ENCODE measurements at regions not wholly inside any gene's neighbourhood (a gene's known extent, or its start where the extent isn't known, plus 50 kb on each side); places are given as distances from the start of the nearest gene placed in this dataset.

- no peak for DNase-seq
- Mint-ChIP-seq H3K27me3 (ENCODE audit: unreplicated experiment) (no peaks in the 10 kb centered on the region), H3K4me1 (ENCODE audit: low read depth, unreplicated experiment) (no peaks in the 10 kb centered on the region), H3K36me3 (ENCODE audit: insufficient read depth, unreplicated experiment) (no peaks in the 10 kb centered on the region), H3K4me3 (ENCODE audit: low read depth, unreplicated experiment) (no peak overlapping the region), H3K27ac (ENCODE audit: unreplicated experiment) (no peak overlapping the region), H3K9me3 (ENCODE audit: low read depth, unreplicated experiment) (peaks cover 10% of the 10 kb centered on the region)
- no TSS peak for BruUV-seq (replicated peaks)
- CTCF ChIA-PET = no interaction called here
- intact Hi-C loops (cut with micrococcal nuclease; ENCODE audit: unreplicated experiment) = no loop called here
- no peak for TF ChIP-seq CTCF (IDR thresholded peaks at IDR 0.05; ENCODE audit: unreplicated experiment)
Measured at GRCh38 chr2:17242813-17243485, 275.3 kb downstream of the RAD51AP2 start.

GRCh38 chr2:17239550-17239949, 278.7 kb downstream of the RAD51AP2 start:
- H3K27me3 Mint-ChIP-seq (ENCODE audit: unreplicated experiment) = no peaks in the 10 kb centered on the region
- no TSS peak for BruUV-seq (replicated peaks)
- no peak overlapping the region for H3K27ac Mint-ChIP-seq (ENCODE audit: unreplicated experiment)
- H3K4me1 Mint-ChIP-seq (ENCODE audit: low read depth, unreplicated experiment) = no peaks in the 10 kb centered on the region
- H3K4me3 Mint-ChIP-seq (ENCODE audit: low read depth, unreplicated experiment) = no peak overlapping the region
- TF ChIP-seq CTCF (IDR thresholded peaks at IDR 0.05; ENCODE audit: unreplicated experiment) = no peak
- DNase-seq = no peak
- intact Hi-C loops (cut with micrococcal nuclease; ENCODE audit: unreplicated experiment) = no loop called here
- CTCF ChIA-PET = no interaction called here
- peaks cover 6% of the 10 kb centered on the region for H3K9me3 Mint-ChIP-seq (ENCODE audit: low read depth, unreplicated experiment)
- H3K36me3 Mint-ChIP-seq (ENCODE audit: insufficient read depth, unreplicated experiment) = no peaks in the 10 kb centered on the region

- BruUV-seq (replicated peaks) = no TSS peak
Measured at GRCh38 chr2:17235167-17235566, 283.1 kb downstream of the RAD51AP2 start.

GRCh38 chr2:17232776-17233556, 285.3 kb downstream of the RAD51AP2 start:
- H3K4me1 Mint-ChIP-seq (ENCODE audit: low read depth, unreplicated experiment) = no peaks in the 10 kb centered on the region
- intact Hi-C loops (cut with micrococcal nuclease; ENCODE audit: unreplicated experiment) = no loop called here

More at GRCh38 chr2:17235167-17235566, 283.1 kb downstream of the RAD51AP2 start:
- DNase-seq = no peak
- Mint-ChIP-seq H3K27ac (ENCODE audit: unreplicated experiment) (no peak overlapping the region), H3K9me3 (ENCODE audit: low read depth, unreplicated experiment) (no peaks in the 10 kb centered on the region), H3K27me3 (ENCODE audit: unreplicated experiment) (no peaks in the 10 kb centered on the region), H3K4me1 (ENCODE audit: low read depth, unreplicated experiment) (no peaks in the 10 kb centered on the region), H3K4me3 (ENCODE audit: low read depth, unreplicated experiment) (no peak overlapping the region), H3K36me3 (ENCODE audit: insufficient read depth, unreplicated experiment) (no peaks in the 10 kb centered on the region)
- intact Hi-C loops (cut with micrococcal nuclease; ENCODE audit: unreplicated experiment) = no loop called here
- no peak for TF ChIP-seq CTCF (IDR thresholded peaks at IDR 0.05; ENCODE audit: unreplicated experiment)
- CTCF ChIA-PET = no interaction called here

More at GRCh38 chr2:17232776-17233556, 285.3 kb downstream of the RAD51AP2 start:
- H3K27ac Mint-ChIP-seq (ENCODE audit: unreplicated experiment) = no peak overlapping the region
- no peak overlapping the region for H3K4me3 Mint-ChIP-seq (ENCODE audit: low read depth, unreplicated experiment)
- BruUV-seq (replicated peaks) = no TSS peak
- no peak for DNase-seq
- no peaks in the 10 kb centered on the region for H3K27me3 Mint-ChIP-seq (ENCODE audit: unreplicated experiment)
- no peaks in the 10 kb centered on the region for H3K36me3 Mint-ChIP-seq (ENCODE audit: insufficient read depth, unreplicated experiment)
- CTCF ChIA-PET = no interaction called here
- no peak for TF ChIP-seq CTCF (IDR thresholded peaks at IDR 0.05; ENCODE audit: unreplicated experiment)
- peaks cover 4% of the 10 kb centered on the region for H3K9me3 Mint-ChIP-seq (ENCODE audit: low read depth, unreplicated experiment)
